HEK293T (cell line): ENCODE measurements at regions not wholly inside any gene's neighbourhood (a gene's known extent, or its start where the extent isn't known, plus 50 kb on each side); places are given as distances from the start of the nearest gene placed in this dataset.

Experiments used
- CTCF ChIA-PET: fragments of 350-600 bp; formaldehyde crosslinking; extraction: SDS; loops from one replicate; lab custom pipeline; 2021; ENCODE audit warnings: antibody characterized with exemption, inconsistent platforms; lab: Yijun Ruan, JAX
- POLR2A ChIA-PET: fragments of 350-600 bp; formaldehyde crosslinking; extraction: SDS; loops from one replicate; lab custom pipeline; 2020; ENCODE audit warnings: antibody characterized with exemption, inconsistent platforms; lab: Yijun Ruan, JAX
- DNase-seq: peaks from one replicate; pipeline ENCODE4 v3.0.0; 2012; ENCODE audit warnings: mixed read lengths; ENCODE audit errors: extremely low spot score
- ARNT ChIP-seq: fragments of 450-650 bp; IDR thresholded peaks from 2 replicates; pipeline ENCODE4 v1.6.1; 2017; ENCODE audit warnings: mild to moderate bottlenecking
- BHLHE40 ChIP-seq: fragments of 450-650 bp; IDR thresholded peaks from 2 replicates; pipeline ENCODE4 v1.6.1; 2016; ENCODE audit warnings: mild to moderate bottlenecking, moderate library complexity, borderline replicate concordance
- CTBP1 ChIP-seq: fragments of 450-650 bp; IDR thresholded peaks from 2 replicates; pipeline ENCODE4 v1.6.1; 2016; ENCODE audit warnings: borderline replicate concordance
- ELF4 ChIP-seq: fragments of 450-650 bp; IDR thresholded peaks from 2 replicates; pipeline ENCODE4 v1.6.1; 2017; ENCODE audit warnings: antibody characterized with exemption
- FOXA1 ChIP-seq: fragments of 450-650 bp; IDR thresholded peaks from 2 replicates; pipeline ENCODE4 v1.6.1; 2016; ENCODE audit warnings: mild to moderate bottlenecking
- FOXK2 ChIP-seq: fragments of 450-650 bp; IDR thresholded peaks from 2 replicates; pipeline ENCODE4 v1.6.1; 2016; ENCODE audit warnings: mild to moderate bottlenecking
- FOXM1 ChIP-seq: fragments of 450-650 bp; IDR thresholded peaks from 2 replicates; pipeline ENCODE4 v1.6.1; 2017; ENCODE audit warnings: mild to moderate bottlenecking, borderline replicate concordance
- HDGF ChIP-seq: fragments of 450-650 bp; IDR thresholded peaks from 2 replicates; pipeline ENCODE4 v1.6.1; 2017; ENCODE audit warnings: antibody characterized with exemption, borderline replicate concordance
- L3MBTL2 ChIP-seq: fragments of 450-650 bp; conservative IDR thresholded peaks from 2 replicates; pipeline ENCODE4 v1.6.1; 2016; ENCODE audit warnings: mild to moderate bottlenecking
- LEF1 ChIP-seq: fragments of 450-650 bp; IDR thresholded peaks from 2 replicates; pipeline ENCODE4 v1.6.1; 2017; ENCODE audit warnings: mild to moderate bottlenecking, borderline replicate concordance
- NFRKB ChIP-seq: fragments of 450-650 bp; IDR thresholded peaks from 2 replicates; pipeline ENCODE4 v1.6.1; 2016; ENCODE audit warnings: mild to moderate bottlenecking, moderate library complexity
- PKNOX1 ChIP-seq: fragments of 450-650 bp; IDR thresholded peaks from 2 replicates; pipeline ENCODE4 v1.6.1; 2016
- SP1 ChIP-seq: fragments of 450-650 bp; IDR thresholded peaks from 2 replicates; pipeline ENCODE4 v1.6.1; 2017
- SUZ12 ChIP-seq: fragments of 450-650 bp; IDR thresholded peaks from 2 replicates; pipeline ENCODE4 v1.6.1; 2016; ENCODE audit warnings: mild to moderate bottlenecking
- TARDBP ChIP-seq: fragments of 450-650 bp; IDR thresholded peaks from 2 replicates; pipeline ENCODE4 v1.6.1; 2016
- ZNF384 ChIP-seq: fragments of 450-650 bp; IDR thresholded peaks from 2 replicates; pipeline ENCODE4 v1.6.1; 2016

GRCh38 chr11:19472679-19473078 lies 231.9 kb upstream of the E2F8 start:
- no peak for DNase-seq
- POLR2A ChIA-PET = no interaction called here
- CTCF ChIA-PET = no interaction called here
- TF ChIP-seq ELF4 (no peak), ZNF384 (no peak), TARDBP (no peak), HDGF (no peak), ARNT (no peak)

GRCh38 chr11:19467904-19468303 lies 227.2 kb upstream of the E2F8 start:
- ChIA-PET POLR2A (no interaction called here), CTCF (no interaction called here)
- TF ChIP-seq SP1 (no peak), FOXM1 (no peak), FOXK2 (no peak), TARDBP (no peak), FOXA1 (no peak)
- DNase-seq = no peak

- TF ChIP-seq SP1 = no peak
- ChIA-PET POLR2A (no interaction called here), CTCF (no interaction called here)
- DNase-seq = no peak
Measured at GRCh38 chr11:19466314-19466713, 225.6 kb upstream of the E2F8 start.

- POLR2A ChIA-PET = no interaction called here
- no peak for TF ChIP-seq L3MBTL2
- no peak for TF ChIP-seq LEF1
- TF ChIP-seq FOXK2 = no peak
- TF ChIP-seq FOXA1 = no peak
- TF ChIP-seq ELF4 = no peak
- no peak for TF ChIP-seq PKNOX1
- no peak for TF ChIP-seq FOXM1
- CTCF ChIA-PET = no interaction called here
- no peak for DNase-seq
Measured at GRCh38 chr11:19463976-19464375, 223.2 kb upstream of the E2F8 start.

- ChIA-PET POLR2A (no interaction called here), CTCF (interaction anchor here (0.5 kb wide), 1 partner anchor 384 kb away, joined by 4 read pairs; no protein-coding TSS in a partner anchor)
- TF ChIP-seq L3MBTL2 (no peak), FOXK2 (no peak), TARDBP (no peak), HDGF (no peak), CTBP1 (no peak), SP1 (no peak), BHLHE40 (no peak)
- DNase-seq = no peak
Measured at GRCh38 chr11:19460718-19461405, 220.1 kb upstream of the E2F8 start.

- POLR2A ChIA-PET = no interaction called here
- TF ChIP-seq FOXM1 (no peak), NFRKB (no peak), FOXK2 (no peak), BHLHE40 (no peak), TARDBP (no peak), CTBP1 (no peak), PKNOX1 (no peak), ARNT (no peak), L3MBTL2 (no peak), HDGF (no peak), SUZ12 (no peak), ZNF384 (no peak), FOXA1 (no peak)
- DNase-seq = no peak
- CTCF ChIA-PET = interaction anchor here (0.6 kb wide), 2 partner anchors 91 to 1487 kb away, joined by 3 to 4 read pairs; no protein-coding TSS in a partner anchor
Measured at GRCh38 chr11:19459240-19459639, 218.5 kb upstream of the E2F8 start.

GRCh38 chr11:19458721-19459120 lies 218.0 kb upstream of the E2F8 start:
- POLR2A ChIA-PET = no interaction called here
- CTCF ChIA-PET = interaction anchor here (0.6 kb wide), 1 partner anchor 1486 kb away, joined by 4 read pairs; no protein-coding TSS in a partner anchor
- no peak for TF ChIP-seq ARNT
- TF ChIP-seq BHLHE40 = no peak
- no peak for TF ChIP-seq CTBP1
- TF ChIP-seq PKNOX1 = no peak
- TF ChIP-seq TARDBP = no peak
- TF ChIP-seq FOXA1 = no peak
- TF ChIP-seq FOXK2 = no peak
- TF ChIP-seq SUZ12 = no peak
- TF ChIP-seq HDGF = no peak
- TF ChIP-seq NFRKB = no peak
- no peak for TF ChIP-seq FOXM1
- no peak for TF ChIP-seq ELF4
- TF ChIP-seq ZNF384 = no peak
- no peak for TF ChIP-seq SP1
- no peak for TF ChIP-seq L3MBTL2
- no peak for TF ChIP-seq LEF1
- no peak for DNase-seq
